Esophagus squamous epithelium (tissue), 4 donors: ENCODE measurements at regions not wholly inside any gene's neighbourhood (a gene's known extent, or its start where the extent isn't known, plus 50 kb on each side); places are given as distances from the start of the nearest gene placed in this dataset.

Source experiments
- POLR2A ChIP-seq, 4 donors: fragments of 450-650 bp; IDR thresholded peaks; one replicate each; pipeline ENCODE4 v1.6.1; 2017; ENCODE audit warnings: antibody characterized with exemption in 4 of 4, mild to moderate bottlenecking in 4 of 4, moderate library complexity in 3 of 4
- TF ChIP-seq, protein P1 (sequence below), 6 experiments: fragments of 450-650 bp in 4 of 6; fragments of 200-600 bp in 2 of 6; sonication (generic) in 2 of 6; IDR thresholded peaks; one replicate each; pipeline ENCODE4 v1.5.1; 2016 to 2019; ENCODE audit warnings: antibody characterized with exemption in 6 of 6, mild to moderate bottlenecking in 4 of 6, moderate library complexity in 4 of 6

- TF ChIP-seq, protein P1, sequence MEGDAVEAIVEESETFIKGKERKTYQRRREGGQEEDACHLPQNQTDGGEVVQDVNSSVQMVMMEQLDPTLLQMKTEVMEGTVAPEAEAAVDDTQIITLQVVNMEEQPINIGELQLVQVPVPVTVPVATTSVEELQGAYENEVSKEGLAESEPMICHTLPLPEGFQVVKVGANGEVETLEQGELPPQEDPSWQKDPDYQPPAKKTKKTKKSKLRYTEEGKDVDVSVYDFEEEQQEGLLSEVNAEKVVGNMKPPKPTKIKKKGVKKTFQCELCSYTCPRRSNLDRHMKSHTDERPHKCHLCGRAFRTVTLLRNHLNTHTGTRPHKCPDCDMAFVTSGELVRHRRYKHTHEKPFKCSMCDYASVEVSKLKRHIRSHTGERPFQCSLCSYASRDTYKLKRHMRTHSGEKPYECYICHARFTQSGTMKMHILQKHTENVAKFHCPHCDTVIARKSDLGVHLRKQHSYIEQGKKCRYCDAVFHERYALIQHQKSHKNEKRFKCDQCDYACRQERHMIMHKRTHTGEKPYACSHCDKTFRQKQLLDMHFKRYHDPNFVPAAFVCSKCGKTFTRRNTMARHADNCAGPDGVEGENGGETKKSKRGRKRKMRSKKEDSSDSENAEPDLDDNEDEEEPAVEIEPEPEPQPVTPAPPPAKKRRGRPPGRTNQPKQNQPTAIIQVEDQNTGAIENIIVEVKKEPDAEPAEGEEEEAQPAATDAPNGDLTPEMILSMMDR (IDR thresholded peaks at IDR 0.05) = no peak
- TF ChIP-seq POLR2A (IDR thresholded peaks at IDR 0.05) = no peak
These were observed 372.1 kb upstream of the HS3ST5 start for GRCh38 chr6:114714836-114715507.
